GM21737 (cell line): ENCODE measurements at regions not wholly inside any gene's neighbourhood (a gene's known extent, or its start where the extent isn't known, plus 50 kb on each side); places are given as distances from the start of the nearest gene placed in this dataset.
"Not testable (repeated sequence)": the region's sequence is repeated elsewhere in the genome, so short reads cannot be mapped to it uniquely, and the experiment has no call there.

Experiments used
- ATAC-seq: cut with Tn5 transposase; IDR thresholded peaks from one replicate; pipeline ENCODE4 v1.9.1; 2021; ENCODE audit warnings: mild to moderate bottlenecking, moderate library complexity; ENCODE audit not compliant: unreplicated experiment

- ATAC-seq: no peak
These were observed 128.8 kb downstream of the LMNTD1 start for GRCh38 chr12:25424211-25424731.

DNA sequence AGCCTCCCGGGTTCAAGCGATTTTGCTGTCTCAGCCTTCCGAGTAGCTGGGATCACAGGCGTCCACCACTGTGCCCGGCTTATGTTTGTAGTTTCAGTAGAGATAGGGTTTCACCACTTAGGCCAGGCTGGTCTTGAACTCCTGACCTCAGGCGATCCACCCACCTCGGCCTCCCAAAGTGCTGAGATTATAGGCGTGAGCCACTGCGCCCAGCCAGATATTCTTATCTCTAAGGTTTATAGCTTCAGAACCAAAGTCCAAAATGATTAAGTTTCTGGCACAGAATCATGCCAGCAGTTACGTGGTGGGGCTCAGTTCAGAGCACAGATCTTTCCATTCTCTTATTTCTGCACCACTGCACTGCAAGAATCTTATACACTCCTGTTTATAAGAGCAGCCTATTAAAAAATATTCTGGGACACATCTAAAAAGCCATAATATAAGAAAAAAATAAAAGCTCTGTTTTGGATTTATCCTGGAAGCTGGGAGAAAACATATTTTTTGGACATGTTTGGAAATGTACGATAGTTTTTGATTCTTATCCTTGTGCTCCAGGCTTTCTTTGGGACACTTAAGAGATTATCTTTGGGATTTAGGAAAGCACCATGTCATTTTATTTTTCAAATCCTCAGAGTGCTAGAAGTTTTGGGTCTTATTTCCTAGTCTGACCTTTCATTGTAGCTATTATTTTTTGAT is 129.6 kb downstream of the LMNTD1 start:
- ATAC-seq: no peak

DNA sequence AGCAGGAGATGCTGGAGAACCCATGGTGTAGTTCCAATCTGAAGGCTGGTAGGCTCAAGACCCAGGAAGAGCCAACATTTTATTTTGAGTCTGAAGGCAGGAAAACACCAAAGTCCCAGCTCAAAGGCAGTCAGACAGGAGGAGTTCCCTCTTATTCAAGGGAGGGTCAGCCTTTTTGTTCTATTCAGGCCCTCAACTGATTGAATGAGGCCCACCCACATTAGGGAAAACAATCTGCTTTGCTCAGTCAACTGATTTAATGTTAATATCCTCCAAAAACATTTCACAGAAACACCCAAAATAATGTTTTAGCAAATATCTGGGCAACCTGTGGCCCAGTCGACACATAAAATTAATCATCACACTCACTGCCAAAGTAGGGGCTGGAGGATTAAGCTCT is 130.8 kb downstream of the LMNTD1 start:
- no peak for ATAC-seq

- no peak for ATAC-seq
These were observed 131.4 kb downstream of the LMNTD1 start for GRCh38 chr12:25421651-25422167.

DNA sequence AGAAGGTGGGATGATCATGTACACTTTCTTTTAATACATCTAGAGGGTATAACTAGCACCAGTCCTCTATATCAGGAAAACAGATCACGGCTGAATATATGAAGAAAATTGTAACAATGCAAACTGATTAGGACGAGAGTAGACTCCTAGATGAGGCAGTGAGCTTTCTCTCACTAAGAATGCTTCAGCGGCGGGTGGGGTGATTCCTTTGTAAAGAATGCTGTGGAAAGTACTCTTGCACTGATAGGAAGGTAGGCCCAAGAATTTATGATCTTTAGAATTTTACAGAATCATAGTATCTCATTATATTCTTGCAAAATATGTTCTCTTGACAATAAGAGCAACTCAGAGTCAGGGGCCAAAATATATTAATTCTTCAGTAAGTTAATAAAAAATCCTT is 133.0 kb downstream of the LMNTD1 start:
- ATAC-seq: no peak

DNA sequence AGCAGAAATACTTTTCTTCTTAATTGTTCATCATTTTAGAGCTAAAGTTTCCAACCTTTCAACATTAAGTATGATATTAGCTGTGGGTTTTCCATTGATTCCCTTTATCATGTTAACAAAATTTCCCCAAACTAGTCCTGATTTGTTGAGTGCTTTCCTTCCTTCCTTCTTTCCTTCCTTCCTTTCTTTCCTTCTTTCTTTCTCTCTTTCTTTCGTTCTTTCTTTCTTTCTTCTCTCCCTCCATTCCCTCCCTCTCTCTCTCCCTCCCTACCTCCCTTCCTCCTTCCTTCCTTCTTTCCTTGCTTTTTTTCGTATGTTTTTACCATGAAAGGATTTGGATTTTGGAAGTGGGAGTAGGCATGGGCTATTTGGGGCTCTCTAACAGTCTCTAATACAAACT is 133.5 kb downstream of the LMNTD1 start:
- no peak for ATAC-seq

GRCh38 chr12:25417071-25417470 is 136.0 kb downstream of the LMNTD1 start:
- ATAC-seq: no peak

- no peak for ATAC-seq
These were observed 136.6 kb downstream of the LMNTD1 start for GRCh38 chr12:25416516-25416915.

DNA sequence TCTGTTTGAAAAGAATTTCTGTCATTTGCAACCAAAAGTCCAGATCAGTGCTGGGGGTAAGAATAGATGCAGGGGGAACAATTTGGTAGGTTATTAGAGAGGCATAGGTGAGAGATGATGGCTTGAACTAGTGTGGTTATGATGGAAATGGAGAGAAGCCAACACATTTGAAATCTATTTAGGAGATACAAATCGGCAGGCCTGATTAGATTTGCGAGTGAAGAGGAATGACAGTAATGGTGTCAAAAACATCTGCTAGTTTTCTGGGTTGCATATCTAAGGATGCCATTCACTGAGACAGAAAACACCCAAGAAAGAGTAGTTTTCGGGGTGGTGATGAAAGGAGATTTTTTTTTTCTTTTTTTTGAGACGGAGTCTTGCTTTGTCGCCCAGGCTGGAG is 138.1 kb downstream of the LMNTD1 start:
- no peak for ATAC-seq

GRCh38 chr12:25412735-25413134 is 140.3 kb downstream of the LMNTD1 start:
- no peak for ATAC-seq

DNA sequence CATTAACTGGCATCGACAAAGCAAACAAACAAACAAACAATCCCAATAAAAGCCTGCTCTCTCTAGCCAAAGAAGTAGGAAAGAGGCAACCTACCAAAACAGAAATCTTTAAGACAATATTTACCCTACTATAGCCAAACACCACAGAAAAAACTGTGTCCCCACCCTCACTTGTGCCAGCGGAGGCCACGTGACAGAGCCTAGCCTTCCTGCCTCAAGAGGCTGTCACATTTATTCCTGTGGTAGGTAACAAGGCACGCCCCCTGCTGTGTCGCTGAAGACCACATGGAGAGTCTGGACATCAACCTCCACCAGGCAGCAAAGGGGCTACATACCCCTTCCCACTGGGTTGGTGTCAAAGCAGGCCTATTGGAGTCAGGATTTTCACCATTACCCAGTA is 148.1 kb downstream of the LMNTD1 start:
- no peak for ATAC-seq

DNA sequence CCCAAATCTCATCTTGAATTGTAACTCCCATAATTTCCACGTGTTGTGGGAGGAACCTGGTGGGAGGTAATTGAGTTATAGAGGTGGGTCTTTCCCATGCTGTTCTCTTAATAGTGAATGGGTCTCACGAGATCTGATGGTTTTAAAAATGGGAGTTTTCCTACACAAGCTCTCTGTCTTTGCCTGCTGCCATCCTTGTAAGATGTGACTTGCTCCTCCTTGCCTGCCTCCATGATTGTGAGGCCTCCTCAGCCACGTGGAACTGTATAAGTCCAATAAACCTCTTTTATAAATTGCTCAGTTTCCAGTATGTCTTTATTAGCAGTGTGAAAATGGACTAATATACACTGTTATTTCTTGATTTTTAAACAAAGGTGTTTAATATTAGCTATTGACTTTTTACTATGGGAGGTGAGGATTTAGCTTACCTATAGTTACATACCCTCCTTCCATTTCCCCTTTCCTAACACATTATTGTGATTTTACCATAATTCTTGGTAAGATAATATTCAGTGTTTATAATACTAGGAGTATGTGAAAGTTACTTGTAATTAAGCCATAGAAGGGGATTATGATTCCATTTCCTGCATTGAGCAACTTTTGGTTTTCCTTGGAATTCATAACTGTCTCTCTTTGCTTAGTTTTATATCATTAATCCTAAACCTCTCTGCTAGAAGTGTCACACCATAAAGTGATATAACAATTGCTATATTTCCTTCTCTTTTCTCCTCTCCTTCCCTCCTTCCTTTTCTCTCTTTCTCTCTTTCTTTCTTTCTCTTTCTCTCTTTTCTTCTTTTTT is 151.0 kb upstream of the KRAS start:
- no peak for ATAC-seq

DNA sequence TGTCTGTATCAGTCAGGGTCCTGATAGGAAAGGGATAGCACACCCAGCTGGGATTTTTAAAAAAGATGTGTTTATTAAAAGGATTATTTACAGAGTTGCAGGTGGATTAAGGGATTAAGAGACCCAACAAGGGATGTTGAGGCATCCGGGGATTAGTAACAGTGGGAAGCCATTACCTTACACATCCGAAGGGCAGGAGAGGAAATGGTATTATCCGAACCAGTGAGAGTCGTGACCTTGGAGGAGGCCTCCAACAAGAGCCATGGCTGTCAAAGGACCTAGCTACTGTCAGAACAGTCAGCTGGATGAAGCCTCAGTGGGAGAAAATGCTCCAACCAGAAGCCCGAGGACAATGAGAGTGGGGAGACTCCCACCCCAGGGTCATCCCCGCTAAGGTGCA is 146.3 kb upstream of the KRAS start:
- ATAC-seq: no peak

DNA sequence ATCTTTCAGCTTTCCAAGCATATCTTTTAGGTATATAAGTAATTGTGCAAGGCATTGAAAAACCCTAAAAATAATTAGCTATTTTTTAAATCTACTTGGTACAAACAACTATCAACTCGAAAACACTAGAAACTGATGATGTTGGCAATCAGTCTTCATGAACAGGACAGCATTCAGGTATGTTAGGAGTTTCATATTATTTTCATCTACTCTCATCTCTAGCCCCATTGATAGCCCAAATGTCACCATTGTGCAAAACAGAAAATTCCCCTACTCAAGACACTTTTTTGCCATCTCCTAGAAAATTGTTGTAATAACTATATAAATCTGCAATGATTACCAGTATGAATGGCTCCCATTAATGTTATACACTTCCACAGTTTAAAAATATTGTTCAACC is 144.5 kb upstream of the KRAS start:
- no peak for ATAC-seq

GRCh38 chr12:25394775-25395174 is 144.0 kb upstream of the KRAS start:
- not testable (repeated sequence) for ATAC-seq

DNA sequence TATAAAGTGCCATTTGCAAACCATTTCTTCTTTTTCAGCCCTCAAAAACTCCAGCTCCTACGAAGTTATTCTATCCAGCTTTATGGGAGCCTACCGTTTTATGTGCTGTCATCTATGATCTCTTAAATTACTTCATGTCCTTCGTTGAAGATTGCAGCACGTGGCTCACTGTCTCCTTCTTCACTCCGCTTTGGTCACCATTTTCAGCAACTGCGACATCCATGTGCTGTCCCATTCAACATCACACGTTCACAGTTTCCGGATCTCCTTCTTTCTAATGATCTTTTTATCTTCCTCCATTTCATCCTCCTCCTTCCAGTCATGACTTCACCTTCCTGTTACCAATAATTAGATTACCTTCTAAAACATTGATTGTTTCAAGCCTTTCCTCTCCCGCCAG is 143.3 kb upstream of the KRAS start:
- ATAC-seq: no peak

- ATAC-seq: not testable (repeated sequence)
These were observed 140.6 kb upstream of the KRAS start for GRCh38 chr12:25391346-25391745.

DNA sequence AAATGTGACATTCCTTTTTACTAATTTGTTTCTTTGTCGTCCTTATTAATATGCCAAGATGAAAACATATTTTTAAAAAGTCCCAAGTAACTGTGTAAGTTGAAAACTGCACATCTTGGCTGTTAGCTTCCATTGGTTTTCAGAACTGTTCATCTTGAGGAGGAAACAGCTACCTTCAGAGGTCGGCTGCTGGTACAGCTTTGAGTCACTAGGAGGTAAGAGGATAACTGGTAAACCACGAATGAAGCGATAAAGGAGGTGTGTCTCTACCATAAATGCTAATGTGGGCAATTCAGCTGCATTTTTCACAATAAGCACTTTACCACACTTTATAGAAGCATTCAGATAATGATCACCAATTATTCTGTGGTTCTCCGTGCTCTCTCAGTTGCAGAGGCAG is 137.5 kb upstream of the KRAS start:
- ATAC-seq: no peak

DNA sequence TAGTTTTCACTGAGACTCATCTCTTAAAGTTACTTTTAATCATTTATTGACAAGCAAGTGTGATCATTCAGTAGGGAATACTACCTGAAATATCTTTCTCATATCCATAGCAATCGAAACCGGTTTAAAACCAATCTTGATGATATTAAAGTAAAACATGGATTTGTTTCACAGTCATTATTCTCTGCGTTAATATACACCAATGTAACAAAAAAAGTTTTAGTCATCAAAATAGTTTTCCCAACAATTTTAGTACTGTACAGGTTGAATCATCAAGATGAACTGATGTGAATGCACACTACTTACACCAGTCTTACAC is 137.0 kb upstream of the KRAS start:
- no peak for ATAC-seq

DNA sequence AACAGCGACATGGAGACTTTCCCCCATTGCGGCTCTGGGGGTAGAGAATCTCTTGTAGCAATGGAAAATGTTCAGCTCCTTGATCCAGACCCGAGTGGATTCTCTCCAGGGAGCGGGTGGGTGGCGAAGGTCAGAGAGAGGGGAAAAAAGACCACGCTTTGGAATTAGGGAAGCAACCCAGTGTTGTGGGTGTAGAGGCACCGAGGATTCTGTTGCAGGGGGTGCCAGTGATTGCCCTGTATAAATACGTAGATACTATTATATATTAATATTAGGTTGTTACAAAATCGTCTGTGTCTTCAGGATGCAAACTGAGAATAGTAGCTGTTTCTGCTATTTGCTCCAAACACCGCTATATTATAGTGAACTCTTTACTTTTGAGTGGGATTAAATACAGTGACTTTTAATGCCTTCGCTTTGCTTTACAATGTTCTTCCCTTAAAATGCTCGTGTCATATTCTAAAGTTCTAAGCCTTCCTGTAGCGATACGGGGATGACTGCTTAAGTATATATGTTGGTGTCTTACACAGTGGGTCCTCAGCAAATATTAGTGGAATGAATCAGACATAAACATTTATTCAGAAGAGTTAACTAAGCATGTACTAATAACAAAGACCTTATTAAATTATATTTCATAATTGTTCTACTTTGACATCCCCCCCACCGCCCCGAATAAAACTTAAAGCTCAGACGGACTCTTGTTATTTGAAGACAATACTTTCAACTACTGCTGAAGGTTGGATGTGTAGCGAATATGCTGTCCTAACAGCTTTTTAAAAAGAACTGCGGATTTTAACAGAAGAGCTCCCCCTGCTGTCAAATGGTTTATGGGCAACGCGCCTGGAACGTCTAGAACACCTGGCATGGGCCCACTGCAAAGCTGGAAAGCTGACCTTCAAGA is 136.4 kb upstream of the KRAS start:
- no peak for ATAC-seq

DNA sequence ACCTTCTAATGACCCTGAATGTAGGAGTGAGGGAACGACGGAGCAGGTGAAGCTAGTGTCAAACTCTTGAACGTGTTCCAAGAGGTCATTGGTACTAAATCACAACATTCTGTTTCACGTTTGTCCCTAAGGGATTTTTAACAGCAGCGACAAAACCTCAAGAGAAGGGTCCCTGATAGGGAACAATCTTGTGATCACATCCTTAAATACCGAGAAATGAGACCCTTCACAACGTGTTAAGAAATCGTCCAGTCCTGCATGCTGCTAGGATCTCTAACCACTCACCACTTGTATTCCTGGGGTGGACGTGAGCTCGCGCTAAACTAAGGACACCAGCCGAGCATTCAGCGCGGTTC is 134.1 kb upstream of the KRAS start:
- no peak for ATAC-seq
